GM12865 (cell line): ENCODE measurements at regions not wholly inside any gene's neighbourhood (a gene's known extent, or its start where the extent isn't known, plus 50 kb on each side); places are given as distances from the start of the nearest gene placed in this dataset.
"Not testable (repeated sequence)": the region's sequence is repeated elsewhere in the genome, so short reads cannot be mapped to it uniquely, and the experiment has no call there.

Experiments used
- DNase-seq: peaks from one replicate; pipeline ENCODE4 v3.0.0; 2010; ENCODE audit warnings: low read depth
- H3K4me3 ChIP-seq: 2 replicates; pipeline ENCODE4 v1.5.1; 2011; ENCODE audit warnings: mild to moderate bottlenecking, low read depth, low read length, control low read depth
- TF ChIP-seq, protein P1 (sequence below): IDR thresholded peaks from 2 replicates; pipeline ENCODE4 v1.5.1; 2011; ENCODE audit warnings: low read length, control low read depth, low read depth, inconsistent platforms; ENCODE audit not compliant: insufficient read depth; ENCODE audit errors: missing control alignments

DNA sequence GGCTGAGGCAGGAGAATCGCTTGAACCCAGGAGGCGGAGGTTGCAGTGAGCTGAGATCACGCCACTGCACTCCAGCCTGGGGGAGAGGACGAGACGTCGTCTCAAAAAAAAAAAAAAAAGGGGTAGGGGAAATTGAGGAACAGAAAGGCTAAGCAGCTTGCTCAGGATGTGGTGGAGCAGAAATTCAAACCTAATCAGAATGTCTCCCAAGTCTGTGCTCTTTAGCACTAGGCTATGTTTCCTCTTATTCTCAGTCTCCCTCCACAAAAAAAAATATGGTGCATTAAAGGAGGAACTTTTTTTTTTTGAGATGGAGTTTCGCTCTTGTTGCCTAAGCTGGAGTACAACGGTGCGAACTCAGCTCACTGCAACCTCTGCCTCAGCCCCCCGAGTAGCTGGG lies 114.2 kb downstream of the SLC16A1 start:
- peak; percentile 47 for DNase-seq

DNA sequence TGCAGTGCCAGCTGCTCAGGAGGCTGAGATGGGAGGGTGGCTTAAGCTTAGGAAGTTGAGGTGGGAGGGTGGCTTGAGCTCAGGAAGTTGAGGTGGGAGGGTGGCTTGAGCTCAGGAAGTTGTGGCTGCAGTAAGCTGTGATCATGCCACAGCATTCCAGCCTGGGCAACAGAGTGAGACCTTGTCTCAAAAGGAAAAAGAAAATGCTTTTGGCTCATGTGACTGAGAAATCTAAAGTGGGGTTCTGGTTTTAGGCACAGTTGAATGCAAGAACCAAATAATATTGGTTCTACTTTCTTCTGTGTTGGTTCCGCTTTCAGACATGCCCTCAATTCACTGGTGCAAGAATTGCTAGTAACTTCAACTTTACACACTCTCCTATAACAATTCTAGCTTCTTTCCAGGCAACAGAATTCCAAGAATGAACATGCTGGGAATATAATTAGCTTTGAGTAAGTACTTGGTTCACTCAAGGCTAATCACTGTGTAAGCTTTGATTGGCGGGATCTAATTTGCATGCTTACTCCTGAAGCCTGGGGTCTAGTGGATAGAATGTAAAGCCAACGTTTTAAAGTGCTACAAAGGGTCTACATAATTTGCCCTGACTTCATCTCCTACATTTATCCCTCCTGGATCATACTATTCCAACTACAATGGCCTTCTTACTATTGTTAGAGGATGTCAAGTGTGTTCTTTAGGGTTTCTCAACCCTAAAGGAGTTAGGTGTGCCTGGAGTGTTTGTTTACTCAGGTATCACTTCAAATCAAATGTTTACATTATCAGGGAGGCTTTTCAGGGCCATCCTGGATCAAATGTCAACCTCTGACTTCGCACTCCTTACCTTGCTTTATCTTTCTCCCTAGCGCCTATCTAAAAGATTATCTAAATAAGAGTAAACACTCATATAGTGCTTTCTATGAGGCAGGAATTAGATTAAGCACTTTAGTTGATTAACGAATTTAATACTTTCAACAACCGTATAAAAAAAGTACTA lies 115.1 kb downstream of the SLC16A1 start:
- no peak overlapping the region for H3K4me3 ChIP-seq
- peak; percentile 54 for DNase-seq
- TF ChIP-seq, protein P1, sequence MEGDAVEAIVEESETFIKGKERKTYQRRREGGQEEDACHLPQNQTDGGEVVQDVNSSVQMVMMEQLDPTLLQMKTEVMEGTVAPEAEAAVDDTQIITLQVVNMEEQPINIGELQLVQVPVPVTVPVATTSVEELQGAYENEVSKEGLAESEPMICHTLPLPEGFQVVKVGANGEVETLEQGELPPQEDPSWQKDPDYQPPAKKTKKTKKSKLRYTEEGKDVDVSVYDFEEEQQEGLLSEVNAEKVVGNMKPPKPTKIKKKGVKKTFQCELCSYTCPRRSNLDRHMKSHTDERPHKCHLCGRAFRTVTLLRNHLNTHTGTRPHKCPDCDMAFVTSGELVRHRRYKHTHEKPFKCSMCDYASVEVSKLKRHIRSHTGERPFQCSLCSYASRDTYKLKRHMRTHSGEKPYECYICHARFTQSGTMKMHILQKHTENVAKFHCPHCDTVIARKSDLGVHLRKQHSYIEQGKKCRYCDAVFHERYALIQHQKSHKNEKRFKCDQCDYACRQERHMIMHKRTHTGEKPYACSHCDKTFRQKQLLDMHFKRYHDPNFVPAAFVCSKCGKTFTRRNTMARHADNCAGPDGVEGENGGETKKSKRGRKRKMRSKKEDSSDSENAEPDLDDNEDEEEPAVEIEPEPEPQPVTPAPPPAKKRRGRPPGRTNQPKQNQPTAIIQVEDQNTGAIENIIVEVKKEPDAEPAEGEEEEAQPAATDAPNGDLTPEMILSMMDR = no peak

More for the DNA sequence above, 114.2 kb downstream of the SLC16A1 start:
- H3K4me3 ChIP-seq = no peak overlapping the region
- TF ChIP-seq, protein P1 = no peak

DNA sequence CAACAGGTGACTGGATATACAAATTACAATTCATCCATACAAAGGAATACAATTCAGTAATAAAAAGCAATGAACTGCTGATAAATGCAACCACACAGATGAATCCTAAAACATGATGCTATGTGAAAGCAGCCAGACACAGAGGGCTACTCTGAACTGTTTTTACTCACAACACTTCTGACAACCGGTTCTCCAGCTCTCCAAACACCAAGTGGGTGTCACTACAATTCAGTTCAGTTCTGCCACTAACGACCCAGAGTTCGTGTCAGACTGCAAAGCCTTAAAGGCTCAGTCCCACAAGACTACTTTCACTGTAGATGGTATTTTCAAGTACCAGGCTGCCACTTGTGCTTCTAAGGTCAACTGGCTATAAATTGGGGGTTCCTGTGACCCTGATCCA lies 119.4 kb downstream of the SLC16A1 start:
- H3K4me3 ChIP-seq = no peak overlapping the region
- no peak for DNase-seq
- TF ChIP-seq, protein P1 = no peak

DNA sequence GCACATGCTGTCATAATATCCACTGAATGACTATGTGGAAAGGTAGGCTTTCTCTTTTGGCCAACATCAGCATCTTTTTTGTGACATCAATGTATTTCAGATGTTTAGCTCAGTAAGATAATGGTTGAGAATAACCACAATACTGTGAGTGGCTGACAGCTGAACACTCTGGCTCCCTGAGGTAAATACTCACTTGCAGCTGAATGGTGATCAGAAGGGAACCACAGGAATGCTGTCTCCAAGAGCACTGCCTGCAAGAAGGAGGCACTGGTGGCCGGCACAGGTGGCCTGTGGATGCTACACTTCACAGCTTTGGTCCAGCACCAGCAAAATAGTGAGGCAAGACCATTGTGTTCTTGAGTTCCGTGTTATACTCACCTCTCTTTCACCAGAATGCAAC lies 118.7 kb upstream of the PPM1J start:
- H3K4me3 ChIP-seq = no peak overlapping the region
- TF ChIP-seq, protein P1 = no peak
- DNase-seq = no peak

DNA sequence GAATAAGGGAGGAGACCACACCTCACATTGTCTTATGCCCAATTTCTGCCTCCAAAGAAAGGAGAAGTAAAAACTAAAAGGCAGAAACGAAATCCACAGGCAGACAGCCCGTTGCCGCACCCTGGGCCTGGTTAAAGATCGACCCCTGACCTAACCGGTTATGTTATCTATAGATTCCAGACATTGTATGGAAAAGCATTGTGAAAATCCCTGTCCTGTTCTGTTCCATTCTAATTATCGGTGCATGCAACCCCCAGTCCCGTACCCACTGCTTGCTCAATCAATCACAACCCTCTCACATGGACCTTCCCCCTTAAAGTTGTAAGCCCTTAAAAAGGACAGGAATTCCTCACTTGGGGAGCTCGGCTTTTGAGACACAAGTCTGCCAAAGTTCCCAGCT lies 117.1 kb upstream of the PPM1J start:
- H3K4me3 ChIP-seq, DNase-seq: not testable (repeated sequence)

DNA sequence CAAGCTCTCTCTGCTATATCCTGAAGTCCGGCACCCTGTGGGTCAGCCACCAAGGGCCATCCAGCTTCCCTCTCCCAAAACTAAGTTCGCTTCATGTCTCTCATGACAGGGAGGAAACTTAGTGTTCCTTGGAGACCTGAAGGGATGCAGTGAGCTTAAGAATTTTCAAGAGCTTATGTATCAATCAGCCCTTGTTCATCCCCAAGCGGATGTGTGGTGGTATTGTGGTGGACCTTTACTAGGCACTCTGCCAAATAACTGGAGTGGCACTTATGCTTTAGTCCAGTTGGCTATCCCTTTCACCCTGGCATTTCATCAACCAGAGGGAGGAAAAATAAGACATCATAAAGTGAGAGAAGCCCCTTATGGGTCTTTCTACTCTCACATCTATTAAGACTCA lies 114.6 kb upstream of the PPM1J start:
- H3K4me3 ChIP-seq, DNase-seq: not testable (repeated sequence)

DNA sequence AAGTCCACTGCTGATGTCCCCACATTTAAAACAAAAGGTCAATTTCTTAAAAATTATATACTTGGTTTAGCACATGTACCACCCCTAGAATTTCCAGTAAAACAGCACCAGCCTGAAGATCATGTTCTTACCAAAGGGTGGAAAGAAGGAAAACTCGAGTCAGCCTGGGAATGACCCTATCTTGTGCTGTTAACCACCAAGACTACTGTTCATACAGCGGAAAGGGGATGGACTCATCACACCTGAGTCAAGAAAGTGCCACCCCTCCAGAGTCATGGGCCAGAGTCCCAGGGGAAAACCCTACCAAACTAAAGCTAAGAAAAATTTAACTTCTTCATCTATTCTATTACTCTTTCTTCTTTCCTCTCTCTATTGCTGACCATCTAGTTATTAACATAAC lies 113.6 kb upstream of the PPM1J start:
- TF ChIP-seq, protein P1 = no peak
- no peak for DNase-seq
- H3K4me3 ChIP-seq = no peak overlapping the region

DNA sequence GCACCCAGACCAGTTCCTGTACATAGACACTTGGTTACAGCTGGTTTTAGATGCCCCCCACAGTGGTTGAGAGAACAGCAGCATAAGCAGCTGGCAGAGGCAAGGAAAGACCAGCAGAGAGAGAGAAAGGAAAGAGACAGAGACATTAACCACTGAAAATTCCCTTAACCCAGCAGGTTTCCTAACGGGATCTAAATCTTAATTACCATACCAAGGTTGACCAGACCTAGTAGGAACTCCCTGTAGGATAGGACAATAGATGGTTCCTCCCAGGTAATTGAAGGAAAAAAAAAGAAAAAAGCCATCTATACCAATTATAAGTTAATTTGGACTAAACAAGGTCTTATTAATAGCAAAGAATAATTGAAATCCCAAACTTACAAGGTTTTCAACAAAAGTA lies 112.3 kb upstream of the PPM1J start:
- H3K4me3 ChIP-seq, DNase-seq: not testable (repeated sequence)
